Fibroblast of lung (primary cell): ENCODE measurements at regions not wholly inside any gene's neighbourhood (a gene's known extent, or its start where the extent isn't known, plus 50 kb on each side); places are given as distances from the start of the nearest gene placed in this dataset.

Experiments used
- EZH2 ChIP-seq: IDR thresholded peaks from 2 replicates; pipeline ENCODE4 v1.5.1; 2012; ENCODE audit warnings: low read length, control low read depth, mild to moderate bottlenecking; ENCODE audit errors: missing control alignments
- TF ChIP-seq, protein P1 (sequence below), 2 donors: IDR thresholded peaks in 1 of 2; conservative IDR thresholded peaks in 1 of 2; 1 replicate in 1 of 2; 2 replicates in 1 of 2; pipeline ENCODE4 v1.5.1; 2011 to 2012; ENCODE audit warnings: low read length in 2 of 2, control low read depth in 1 of 2, inconsistent platforms in 1 of 2, low read depth in 1 of 2, mild to moderate bottlenecking in 1 of 2

DNA sequence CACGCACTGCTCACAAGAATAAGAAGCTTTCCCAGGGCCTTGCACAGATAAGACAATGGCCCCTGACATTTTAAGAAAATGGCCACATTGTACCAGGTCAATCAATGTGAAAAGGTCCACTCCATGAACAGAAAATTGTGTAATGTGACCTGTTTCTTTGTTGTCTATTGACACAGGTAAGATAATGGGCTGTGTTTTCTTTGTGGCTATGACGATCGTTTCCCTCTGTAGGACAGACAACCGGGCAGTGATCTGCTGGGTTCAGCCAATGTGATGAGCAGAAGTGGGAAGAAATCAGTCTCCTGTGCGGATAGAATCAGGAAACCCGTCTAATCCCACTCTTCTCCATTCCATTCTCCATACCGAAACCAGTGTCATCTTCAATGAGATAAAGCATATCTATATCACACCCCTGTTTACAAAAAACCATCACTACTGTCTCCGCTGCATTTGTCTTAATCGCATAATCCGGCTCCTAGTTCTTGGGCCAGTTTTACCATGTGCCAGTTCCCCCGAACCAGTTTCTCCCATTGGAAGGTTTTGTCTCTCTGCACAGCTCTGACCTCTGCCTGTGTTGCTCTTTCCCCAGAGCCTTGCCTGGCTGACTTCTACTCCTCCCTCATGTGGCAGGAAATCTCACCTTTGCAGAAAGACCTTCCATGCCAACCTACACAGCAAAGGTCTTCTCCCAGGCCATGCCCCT, 66.9 kb upstream of the ATF7IP2 start:
- TF ChIP-seq, protein P1, sequence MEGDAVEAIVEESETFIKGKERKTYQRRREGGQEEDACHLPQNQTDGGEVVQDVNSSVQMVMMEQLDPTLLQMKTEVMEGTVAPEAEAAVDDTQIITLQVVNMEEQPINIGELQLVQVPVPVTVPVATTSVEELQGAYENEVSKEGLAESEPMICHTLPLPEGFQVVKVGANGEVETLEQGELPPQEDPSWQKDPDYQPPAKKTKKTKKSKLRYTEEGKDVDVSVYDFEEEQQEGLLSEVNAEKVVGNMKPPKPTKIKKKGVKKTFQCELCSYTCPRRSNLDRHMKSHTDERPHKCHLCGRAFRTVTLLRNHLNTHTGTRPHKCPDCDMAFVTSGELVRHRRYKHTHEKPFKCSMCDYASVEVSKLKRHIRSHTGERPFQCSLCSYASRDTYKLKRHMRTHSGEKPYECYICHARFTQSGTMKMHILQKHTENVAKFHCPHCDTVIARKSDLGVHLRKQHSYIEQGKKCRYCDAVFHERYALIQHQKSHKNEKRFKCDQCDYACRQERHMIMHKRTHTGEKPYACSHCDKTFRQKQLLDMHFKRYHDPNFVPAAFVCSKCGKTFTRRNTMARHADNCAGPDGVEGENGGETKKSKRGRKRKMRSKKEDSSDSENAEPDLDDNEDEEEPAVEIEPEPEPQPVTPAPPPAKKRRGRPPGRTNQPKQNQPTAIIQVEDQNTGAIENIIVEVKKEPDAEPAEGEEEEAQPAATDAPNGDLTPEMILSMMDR (conservative IDR thresholded peaks at IDR 0.05 in 1 of 2, IDR thresholded peaks at IDR 0.05 in 1 of 2; ENCODE audit: low read depth in 1 of 2, low read length in 2 of 2) = no peak
- TF ChIP-seq EZH2 = no peak
